H9 (cell line): ENCODE measurements at regions not wholly inside any gene's neighbourhood (a gene's known extent, or its start where the extent isn't known, plus 50 kb on each side); places are given as distances from the start of the nearest gene placed in this dataset.
A peak's percentile ranks its signal among the peaks of the same experiment; 100 is the strongest.
"Not testable (repeated sequence)": the region's sequence is repeated elsewhere in the genome, so short reads cannot be mapped to it uniquely, and the experiment has no call there.

ENCODE experiments used
- DNase-seq: peaks from one replicate; pipeline ENCODE4 v3.0.0-alpha.2; 2017
- H2AFZ ChIP-seq: one replicate; pipeline ENCODE4 v1.6.1; 2013; ENCODE audit warnings: mild to moderate bottlenecking, low read length, control low read depth, moderate library complexity
- H2AK5ac ChIP-seq: 2 replicates; pipeline ENCODE4 v1.6.1; 2013; ENCODE audit warnings: low read length, control low read depth, mixed read lengths; ENCODE audit not compliant: insufficient read length
- H2BK120ac ChIP-seq: one replicate; pipeline ENCODE4 v1.6.1; 2013; ENCODE audit warnings: low read depth, mild to moderate bottlenecking, low read length, control low read depth, inconsistent platforms; ENCODE audit not compliant: poor library complexity, severe bottlenecking
- H2BK12ac ChIP-seq: 2 replicates; pipeline ENCODE4 v1.6.1; 2013; ENCODE audit warnings: low read length, control low read depth, mixed read lengths, low read depth; ENCODE audit not compliant: insufficient read length
- H2BK15ac ChIP-seq: 2 replicates; pipeline ENCODE4 v1.6.1; 2013; ENCODE audit warnings: low read depth, low read length, control low read depth
- H2BK20ac ChIP-seq: one replicate; pipeline ENCODE4 v1.6.1; 2013; ENCODE audit warnings: low read depth, mild to moderate bottlenecking, low read length, control low read depth, inconsistent platforms; ENCODE audit not compliant: poor library complexity, severe bottlenecking
- H2BK5ac ChIP-seq: 2 replicates; pipeline ENCODE4 v1.6.1; 2013; ENCODE audit warnings: low read length, control low read depth, mixed read lengths; ENCODE audit not compliant: insufficient read length
- H3K14ac ChIP-seq: 2 replicates; pipeline ENCODE4 v1.6.1; 2013; ENCODE audit warnings: low read length, control low read depth; ENCODE audit not compliant: insufficient read depth
- H3K18ac ChIP-seq: 2 replicates; pipeline ENCODE4 v1.6.1; 2013; ENCODE audit warnings: low read depth, mild to moderate bottlenecking, mixed read lengths, low read length, control low read depth; ENCODE audit not compliant: insufficient read length
- H3K23ac ChIP-seq: 2 replicates; pipeline ENCODE4 v1.6.1; 2013; ENCODE audit warnings: low read length, control low read depth, mixed read lengths, low read depth; ENCODE audit not compliant: insufficient read length
- H3K23me2 ChIP-seq: 2 replicates; pipeline ENCODE4 v1.6.1; 2013; ENCODE audit warnings: low read depth, mild to moderate bottlenecking, mixed read lengths, low read length, control low read depth; ENCODE audit not compliant: insufficient read length, poor library complexity, severe bottlenecking
- H3K27ac ChIP-seq: 2 replicates; pipeline ENCODE4 v1.5.1; 2013; ENCODE audit warnings: low read length, control low read depth, mixed read lengths, low read depth; ENCODE audit not compliant: insufficient read length
- H3K27me3 ChIP-seq: 2 replicates; pipeline ENCODE4 v1.6.1; 2013; ENCODE audit warnings: low read length, control low read depth, inconsistent platforms; ENCODE audit not compliant: insufficient read depth
- H3K4ac ChIP-seq: 2 replicates; pipeline ENCODE4 v1.6.1; 2013; ENCODE audit warnings: low read depth, mild to moderate bottlenecking, control low read depth, inconsistent platforms, low read length, moderate library complexity
- H3K4me1 ChIP-seq: 2 replicates; pipeline ENCODE4 v1.6.1; 2013; ENCODE audit warnings: low read length, control low read depth, inconsistent platforms; ENCODE audit not compliant: insufficient read depth
- H3K4me2 ChIP-seq: 2 replicates; pipeline ENCODE4 v1.6.1; 2013; ENCODE audit warnings: low read length, control low read depth, mixed read lengths; ENCODE audit not compliant: insufficient read length, insufficient read depth
- H3K56ac ChIP-seq: 2 replicates; pipeline ENCODE4 v1.6.1; 2013; ENCODE audit warnings: low read depth, mild to moderate bottlenecking, mixed read lengths, low read length, control low read depth; ENCODE audit not compliant: insufficient read length
- H3K79me1 ChIP-seq: 2 replicates; pipeline ENCODE4 v1.6.1; 2013; ENCODE audit warnings: low read depth, mild to moderate bottlenecking, moderate library complexity, low read length, control low read depth, inconsistent platforms; ENCODE audit not compliant: insufficient read depth, poor library complexity, severe bottlenecking
- H3K79me2 ChIP-seq: 2 replicates; pipeline ENCODE4 v1.6.1; 2013; ENCODE audit warnings: low read length, control low read depth, inconsistent platforms; ENCODE audit not compliant: insufficient read depth
- H3K9ac ChIP-seq: 2 replicates; pipeline ENCODE4 v1.6.1; 2013; ENCODE audit warnings: low read length, control low read depth, mixed read lengths; ENCODE audit not compliant: insufficient read length; ENCODE audit errors: extremely low read depth
- H3K9me3 ChIP-seq: one replicate; pipeline ENCODE4 v1.6.1; 2013; ENCODE audit warnings: low read depth, low read length, inconsistent platforms; ENCODE audit not compliant: control insufficient read depth
- H3T11ph ChIP-seq: one replicate; pipeline ENCODE4 v1.6.1; 2013; ENCODE audit warnings: mild to moderate bottlenecking, low read length, control low read depth, inconsistent platforms
- H4K20me1 ChIP-seq: one replicate; pipeline ENCODE4 v1.6.1; 2013; ENCODE audit not compliant: control insufficient read depth, insufficient read length, insufficient read depth
- H4K5ac ChIP-seq: 2 replicates; pipeline ENCODE4 v1.6.1; 2013; ENCODE audit warnings: low read depth, mild to moderate bottlenecking, mixed read lengths, low read length, control low read depth; ENCODE audit not compliant: insufficient read length
- H4K8ac ChIP-seq: replicated peaks from 2 replicates; pipeline ENCODE4 v1.6.1; 2013; ENCODE audit warnings: low read length, control low read depth, mixed read lengths, low read depth; ENCODE audit not compliant: insufficient read length
- H4K91ac ChIP-seq: 2 replicates; pipeline ENCODE4 v1.6.1; 2013; ENCODE audit warnings: low read depth, mild to moderate bottlenecking, moderate library complexity, mixed read lengths, low read length, control low read depth; ENCODE audit not compliant: insufficient read length
- H3K27ac Mint-ChIP-seq, 3 experiments: 2 replicates in 2 of 3; 3 replicates in 1 of 3; pipeline ENCODE4 v1.8.0; 2020 to 2021; ENCODE audit warnings: mixed read lengths in 3 of 3, mild to moderate bottlenecking in 1 of 3, moderate library complexity in 1 of 3
- H3K27me3 Mint-ChIP-seq: 2 replicates; pipeline ENCODE4 v1.8.0; 2021; ENCODE audit warnings: low read depth, mild to moderate bottlenecking, moderate library complexity, mixed read lengths
- H3K36me3 Mint-ChIP-seq, 3 experiments: 2 replicates in 2 of 3; 3 replicates in 1 of 3; pipeline ENCODE4 v1.8.0; 2020 to 2021; ENCODE audit warnings: low read depth in 3 of 3, mixed read lengths in 3 of 3; ENCODE audit not compliant: insufficient read depth in 1 of 3
- H3K4me1 Mint-ChIP-seq, 2 experiments: 2 replicates each; pipeline ENCODE4 v1.8.0; 2020; ENCODE audit warnings: mixed read lengths in 2 of 2
- H3K4me3 Mint-ChIP-seq, 2 experiments: 2 replicates in 1 of 2; 3 replicates in 1 of 2; pipeline ENCODE4 v1.8.0; 2020 to 2021; ENCODE audit warnings: mild to moderate bottlenecking in 2 of 2, mixed read lengths in 2 of 2, moderate library complexity in 1 of 2
- H3K9me3 Mint-ChIP-seq, 2 experiments: 2 replicates in 1 of 2; 3 replicates in 1 of 2; pipeline ENCODE4 v1.8.0; 2020; ENCODE audit warnings: mild to moderate bottlenecking in 2 of 2, mixed read lengths in 2 of 2, moderate library complexity in 1 of 2
- WGBS: extraction: QIAGEN DNeasy Blood & Tissue Kit; methylation state at CpG from one replicate; pipeline ENCODE4 v1.1.7; 2013; ENCODE audit warnings: missing lambda C conversion rate, low lambda C conversion rate, mixed read lengths; ENCODE audit not compliant: insufficient read length; ENCODE audit errors: extremely low coverage; 5-methylcytosine and 5-hydroxymethylcytosine counted together
- TF ChIP-seq, protein P1 (sequence below): fragments of 200-600 bp; sonication (generic); conservative IDR thresholded peaks from 3 replicates; pipeline ENCODE4 v1.8.0; 2021; ENCODE audit warnings: antibody characterized with exemption, mild to moderate bottlenecking

DNA sequence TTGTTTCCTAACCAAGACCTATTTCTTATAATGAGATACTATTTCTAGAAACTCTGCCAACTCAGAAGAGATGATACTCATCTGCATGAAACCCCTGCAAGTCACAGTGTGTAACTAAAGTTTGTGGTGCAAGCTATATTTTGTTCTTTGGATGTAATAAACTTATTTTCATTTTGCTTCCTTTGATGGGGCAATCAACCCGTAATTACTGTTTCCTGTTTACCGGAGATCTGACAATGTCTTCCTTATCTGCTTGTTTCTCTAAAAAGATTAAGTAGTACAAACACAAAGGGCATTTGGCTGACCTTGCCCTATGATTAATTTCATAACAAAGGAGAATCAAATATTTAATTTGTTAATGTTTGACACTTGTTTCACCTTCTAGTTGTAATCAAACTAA, 846.6 kb upstream of the ANO3 start:
- DNase-seq = no peak
- Histone ChIP-seq H3K9ac (no peak overlapping the region), H2AK5ac (no peak overlapping the region), H3K4ac (no peak overlapping the region), H2BK120ac (no peak overlapping the region), H3K23me2 (no peaks in the 10 kb centered on the region), H3K14ac (no peak overlapping the region), H3K23ac (no peak overlapping the region), H4K5ac (no peak overlapping the region), H3K18ac (no peak overlapping the region), H3K9me3 (no peaks in the 10 kb centered on the region), H4K8ac (no peak overlapping the region), H4K91ac (no peak overlapping the region), H3K56ac (no peak overlapping the region), H3K79me2 (no peaks in the 10 kb centered on the region), H3T11ph (no peak overlapping the region), H2BK15ac (no peak overlapping the region), H2BK20ac (no peak overlapping the region), H2BK5ac (no peak overlapping the region), H3K4me1 (no peaks in the 10 kb centered on the region; the same call in 1 of the 2 replicates), H3K27me3 (no peaks in the 10 kb centered on the region), H3K4me2 (no peak overlapping the region), H3K79me1 (no peaks in the 10 kb centered on the region), H2BK12ac (no peak overlapping the region), H3K27ac (no peak overlapping the region), H4K20me1 (no peaks in the 10 kb centered on the region), H2AFZ (no peak overlapping the region)
- Mint-ChIP-seq H3K27me3 (no peaks in the 10 kb centered on the region), H3K27ac (peak overlapping the region in 1 of 3 experiments; percentile 34; a peak in 1 of 7 replicates), H3K4me1 (peaks cover 6 to 11% of the 10 kb centered on the region in 2 experiments), H3K36me3 (no peaks in the 10 kb centered on the region), H3K4me3 (no peak overlapping the region), H3K9me3 (no peaks in the 10 kb centered on the region)
- no CpG with 5 or more reads among the region's 2 CpGs for WGBS
- TF ChIP-seq, protein P1, sequence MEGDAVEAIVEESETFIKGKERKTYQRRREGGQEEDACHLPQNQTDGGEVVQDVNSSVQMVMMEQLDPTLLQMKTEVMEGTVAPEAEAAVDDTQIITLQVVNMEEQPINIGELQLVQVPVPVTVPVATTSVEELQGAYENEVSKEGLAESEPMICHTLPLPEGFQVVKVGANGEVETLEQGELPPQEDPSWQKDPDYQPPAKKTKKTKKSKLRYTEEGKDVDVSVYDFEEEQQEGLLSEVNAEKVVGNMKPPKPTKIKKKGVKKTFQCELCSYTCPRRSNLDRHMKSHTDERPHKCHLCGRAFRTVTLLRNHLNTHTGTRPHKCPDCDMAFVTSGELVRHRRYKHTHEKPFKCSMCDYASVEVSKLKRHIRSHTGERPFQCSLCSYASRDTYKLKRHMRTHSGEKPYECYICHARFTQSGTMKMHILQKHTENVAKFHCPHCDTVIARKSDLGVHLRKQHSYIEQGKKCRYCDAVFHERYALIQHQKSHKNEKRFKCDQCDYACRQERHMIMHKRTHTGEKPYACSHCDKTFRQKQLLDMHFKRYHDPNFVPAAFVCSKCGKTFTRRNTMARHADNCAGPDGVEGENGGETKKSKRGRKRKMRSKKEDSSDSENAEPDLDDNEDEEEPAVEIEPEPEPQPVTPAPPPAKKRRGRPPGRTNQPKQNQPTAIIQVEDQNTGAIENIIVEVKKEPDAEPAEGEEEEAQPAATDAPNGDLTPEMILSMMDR = no peak

DNA sequence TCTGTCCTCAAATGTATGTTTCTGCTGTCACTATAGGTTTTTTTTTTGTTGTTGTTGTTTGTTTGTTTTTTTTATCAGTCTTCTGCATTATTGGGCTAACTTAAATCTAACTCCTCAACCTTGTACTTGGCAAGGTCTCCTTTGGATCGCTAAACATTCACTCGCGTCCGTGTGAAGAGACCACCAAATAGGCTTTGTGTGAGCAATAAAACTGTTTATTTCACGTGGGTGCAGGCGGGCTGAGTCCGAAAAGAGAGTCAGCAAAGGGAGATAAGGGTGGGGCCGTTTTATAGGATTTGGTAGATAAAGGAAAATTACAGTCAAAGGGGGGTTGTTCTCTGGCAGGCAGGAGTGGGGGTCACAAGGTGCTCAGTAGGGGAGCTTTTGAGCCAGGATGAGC, 845.6 kb upstream of the ANO3 start:
- H3K9ac ChIP-seq, H3K23me2 ChIP-seq, H3K9me3 Mint-ChIP-seq, H4K20me1 ChIP-seq, H2BK5ac ChIP-seq, H3K4me3 Mint-ChIP-seq, H4K91ac ChIP-seq, H2AFZ ChIP-seq, H3K4me2 ChIP-seq, H3K4ac ChIP-seq, DNase-seq, H3K27me3 Mint-ChIP-seq, H4K8ac ChIP-seq, H3T11ph ChIP-seq, H3K36me3 Mint-ChIP-seq, H2BK20ac ChIP-seq, H3K56ac ChIP-seq, H2BK120ac ChIP-seq, H2AK5ac ChIP-seq, H3K14ac ChIP-seq, H2BK15ac ChIP-seq, H2BK12ac ChIP-seq, H3K27ac Mint-ChIP-seq, H3K27me3 ChIP-seq, H3K79me1 ChIP-seq, H3K4me1 ChIP-seq, H3K27ac ChIP-seq, H3K23ac ChIP-seq, H3K9me3 ChIP-seq, H3K79me2 ChIP-seq, H3K18ac ChIP-seq, H4K5ac ChIP-seq: not testable (repeated sequence)
- peaks cover 6 to 11% of the 10 kb centered on the region in 2 experiments for H3K4me1 Mint-ChIP-seq
- no CpG with 5 or more reads among the region's 8 CpGs for WGBS
